GM23338 (cell line): ENCODE measurements at regions not wholly inside any gene's neighbourhood (a gene's known extent, or its start where the extent isn't known, plus 50 kb on each side); places are given as distances from the start of the nearest gene placed in this dataset.
A peak's percentile ranks its signal among the peaks of the same experiment; 100 is the strongest.

Experiments used
- ATAC-seq: fragments of 200-7000 bp; cut with Tn5 transposase; 3 replicates; pipeline ENCODE4 v1.9.1; 2020
- DNase-seq: peaks from one replicate; pipeline ENCODE4 v3.0.0-alpha.2; 2015; ENCODE audit warnings: low spot score
- H2AFZ ChIP-seq: fragments of 200-600 bp; sonication (generic); 2 replicates; pipeline ENCODE4 v1.8.0; 2016; ENCODE audit warnings: antibody characterized with exemption, mild to moderate bottlenecking, moderate library complexity
- H3F3A ChIP-seq: fragments of 200-600 bp; sonication (generic); replicated peaks from 2 replicates; pipeline ENCODE4 v1.8.0; 2017; ENCODE audit warnings: antibody characterized with exemption, mixed run types, low read depth
- H3K27ac ChIP-seq: fragments of 200-600 bp; sonication (generic); 2 replicates; pipeline ENCODE4 v1.6.1; 2016; ENCODE audit warnings: low read depth
- H3K27me3 ChIP-seq: fragments of 200-600 bp; sonication (generic); 2 replicates; pipeline ENCODE4 v1.8.0; 2016; ENCODE audit warnings: mild to moderate bottlenecking, mixed run types, moderate library complexity; ENCODE audit not compliant: insufficient read depth
- H3K36me3 ChIP-seq: fragments of 200-600 bp; sonication (generic); 2 replicates; pipeline ENCODE4 v1.8.0; 2016; ENCODE audit warnings: mild to moderate bottlenecking; ENCODE audit not compliant: insufficient read depth
- H3K4me1 ChIP-seq: fragments of 200-600 bp; sonication (generic); 2 replicates; pipeline ENCODE4 v1.8.0; 2016; ENCODE audit warnings: mild to moderate bottlenecking, moderate library complexity; ENCODE audit not compliant: insufficient read depth
- H3K4me2 ChIP-seq: fragments of 200-600 bp; sonication (generic); 2 replicates; pipeline ENCODE4 v1.7.1; 2017; ENCODE audit warnings: mixed run types
- H3K4me3 ChIP-seq: fragments of 200-600 bp; sonication (generic); 2 replicates; pipeline ENCODE4 v1.6.1; 2016; ENCODE audit warnings: mixed run types
- H3K79me2 ChIP-seq: fragments of 200-600 bp; sonication (generic); replicated peaks from 2 replicates; pipeline ENCODE4 v1.8.0; 2017; ENCODE audit warnings: mild to moderate bottlenecking; ENCODE audit not compliant: insufficient read depth
- H3K9me2 ChIP-seq: fragments of 200-600 bp; sonication (generic); 2 replicates; pipeline ENCODE4 v1.8.0; 2017; ENCODE audit not compliant: insufficient read depth
- H4K20me1 ChIP-seq: fragments of 200-600 bp; sonication (generic); replicated peaks from 2 replicates; pipeline ENCODE4 v1.8.0; 2017; ENCODE audit warnings: mild to moderate bottlenecking; ENCODE audit not compliant: insufficient read depth
- H3K27ac Mint-ChIP-seq: 2 replicates; pipeline ENCODE4 v1.8.0; 2020; ENCODE audit warnings: inconsistent platforms, mild to moderate bottlenecking, moderate library complexity, mixed read lengths
- H3K27me3 Mint-ChIP-seq: 3 replicates; pipeline ENCODE4 v1.8.0; 2022; ENCODE audit warnings: low read depth, mild to moderate bottlenecking, moderate library complexity, mixed read lengths, inconsistent platforms; ENCODE audit not compliant: insufficient read depth, poor library complexity
- H3K36me3 Mint-ChIP-seq: 3 replicates; pipeline ENCODE4 v1.8.0; 2021; ENCODE audit warnings: low read depth, mild to moderate bottlenecking, inconsistent platforms, moderate library complexity, mixed read lengths
- H3K4me1 Mint-ChIP-seq: 3 replicates; pipeline ENCODE4 v1.8.0; 2020; ENCODE audit warnings: mild to moderate bottlenecking, inconsistent platforms, mixed read lengths
- H3K4me3 Mint-ChIP-seq: 3 replicates; pipeline ENCODE4 v1.8.0; 2021; ENCODE audit warnings: moderate library complexity, mild to moderate bottlenecking, inconsistent platforms, mixed read lengths
- H3K9me3 Mint-ChIP-seq: 3 replicates; pipeline ENCODE4 v1.8.0; 2020; ENCODE audit warnings: moderate library complexity, mild to moderate bottlenecking, inconsistent platforms, mixed read lengths
- EZH2phosphoT487 ChIP-seq: fragments of 200-600 bp; sonication (generic); IDR thresholded peaks from one replicate; pipeline ENCODE4 v1.8.1; 2018; ENCODE audit warnings: antibody characterized with exemption; ENCODE audit not compliant: unreplicated experiment
- JUNB ChIP-seq: IDR thresholded peaks from one replicate; pipeline ENCODE4 v1.6.1; 2016; ENCODE audit warnings: antibody characterized with exemption; ENCODE audit not compliant: unreplicated experiment
- POLR2AphosphoS5 ChIP-seq: IDR thresholded peaks from 2 replicates; pipeline ENCODE4 v1.6.1; 2016; ENCODE audit warnings: antibody characterized with exemption, low read depth
- STAT1 ChIP-seq: IDR thresholded peaks from one replicate; pipeline ENCODE4 v1.6.1; 2016; ENCODE audit warnings: antibody characterized with exemption; ENCODE audit not compliant: unreplicated experiment
- ZNF114 ChIP-seq: fragments of 250-450 bp; sonication (Bioruptor Pico); IDR thresholded peaks from 2 replicates; pipeline ENCODE4 v1.5.0; 2020; ENCODE audit warnings: mild to moderate bottlenecking, moderate library complexity
- ZNF331 ChIP-seq: fragments of 250-450 bp; sonication (Bioruptor Pico); IDR thresholded peaks from 2 replicates; pipeline ENCODE4 v1.5.0; 2020; ENCODE audit warnings: low read depth, mild to moderate bottlenecking, moderate library complexity
- TF ChIP-seq, protein P1 (sequence below): IDR thresholded peaks from one replicate; pipeline ENCODE4 v1.6.1; 2018; ENCODE audit warnings: antibody characterized with exemption; ENCODE audit not compliant: unreplicated experiment
- TF ChIP-seq, protein P2 (sequence below), 2 experiments: fragments of 200-600 bp in 1 of 2; sonication (generic) in 1 of 2; conservative IDR thresholded peaks; 2 replicates each; pipeline versions ENCODE4 v1.5.1 to v1.6.1; 2016 to 2017; ENCODE audit warnings: antibody characterized with exemption in 2 of 2, low read depth in 2 of 2, mild to moderate bottlenecking in 2 of 2, moderate library complexity in 1 of 2
- TF ChIP-seq, protein P3 (sequence below): IDR thresholded peaks from 2 replicates; pipeline ENCODE4 v1.6.1; 2016; ENCODE audit warnings: antibody characterized with exemption
- TF ChIP-seq, protein P4 (sequence below): fragments of 250-450 bp; sonication (Bioruptor Pico); IDR thresholded peaks from 2 replicates; pipeline ENCODE4 v1.5.0; 2020; ENCODE audit warnings: mild to moderate bottlenecking, moderate library complexity

DNA sequence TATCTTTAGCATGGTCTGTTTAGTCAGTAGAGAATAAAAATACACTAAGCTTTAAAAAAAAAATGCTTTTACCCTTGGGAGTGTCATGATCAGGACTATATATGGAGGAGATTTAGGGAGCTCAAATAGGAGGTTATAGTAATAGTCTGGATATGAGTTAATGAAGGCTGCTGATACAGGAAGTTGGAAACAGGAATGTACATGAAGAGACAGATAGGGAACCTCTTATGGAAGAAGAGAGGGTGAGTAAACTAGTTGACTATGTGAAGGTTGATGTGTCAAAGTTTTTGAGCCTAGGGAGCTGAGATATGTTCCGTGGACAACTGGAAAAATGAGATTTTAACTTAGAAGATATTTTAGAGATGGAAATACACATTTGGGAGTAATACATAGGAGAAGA is 472.0 kb upstream of the FZD8 start:
- H3K9me3 Mint-ChIP-seq: no peaks in the 10 kb centered on the region
- Histone ChIP-seq H3K27me3 (no peaks in the 10 kb centered on the region), H3K4me3 (no peak overlapping the region), H3K27ac (no peak overlapping the region), H3K4me2 (no peak overlapping the region), H3K9me2 (no peaks in the 10 kb centered on the region), H3K36me3 (no peaks in the 10 kb centered on the region), H3K4me1 (0 out of 2 replicates have a peak, but pooled peaks cover 6% of the 10 kb centered on the region), H3K79me2 (no peaks in the 10 kb centered on the region), H3F3A (no peaks in the 10 kb centered on the region), H4K20me1 (no peaks in the 10 kb centered on the region), H2AFZ (no peak overlapping the region)
- H3K4me3 Mint-ChIP-seq: no peak overlapping the region
- H3K4me1 Mint-ChIP-seq: peaks cover 7% of the 10 kb centered on the region
- no peak overlapping the region for H3K27ac Mint-ChIP-seq
- no peak for DNase-seq
- TF ChIP-seq, protein P1, sequence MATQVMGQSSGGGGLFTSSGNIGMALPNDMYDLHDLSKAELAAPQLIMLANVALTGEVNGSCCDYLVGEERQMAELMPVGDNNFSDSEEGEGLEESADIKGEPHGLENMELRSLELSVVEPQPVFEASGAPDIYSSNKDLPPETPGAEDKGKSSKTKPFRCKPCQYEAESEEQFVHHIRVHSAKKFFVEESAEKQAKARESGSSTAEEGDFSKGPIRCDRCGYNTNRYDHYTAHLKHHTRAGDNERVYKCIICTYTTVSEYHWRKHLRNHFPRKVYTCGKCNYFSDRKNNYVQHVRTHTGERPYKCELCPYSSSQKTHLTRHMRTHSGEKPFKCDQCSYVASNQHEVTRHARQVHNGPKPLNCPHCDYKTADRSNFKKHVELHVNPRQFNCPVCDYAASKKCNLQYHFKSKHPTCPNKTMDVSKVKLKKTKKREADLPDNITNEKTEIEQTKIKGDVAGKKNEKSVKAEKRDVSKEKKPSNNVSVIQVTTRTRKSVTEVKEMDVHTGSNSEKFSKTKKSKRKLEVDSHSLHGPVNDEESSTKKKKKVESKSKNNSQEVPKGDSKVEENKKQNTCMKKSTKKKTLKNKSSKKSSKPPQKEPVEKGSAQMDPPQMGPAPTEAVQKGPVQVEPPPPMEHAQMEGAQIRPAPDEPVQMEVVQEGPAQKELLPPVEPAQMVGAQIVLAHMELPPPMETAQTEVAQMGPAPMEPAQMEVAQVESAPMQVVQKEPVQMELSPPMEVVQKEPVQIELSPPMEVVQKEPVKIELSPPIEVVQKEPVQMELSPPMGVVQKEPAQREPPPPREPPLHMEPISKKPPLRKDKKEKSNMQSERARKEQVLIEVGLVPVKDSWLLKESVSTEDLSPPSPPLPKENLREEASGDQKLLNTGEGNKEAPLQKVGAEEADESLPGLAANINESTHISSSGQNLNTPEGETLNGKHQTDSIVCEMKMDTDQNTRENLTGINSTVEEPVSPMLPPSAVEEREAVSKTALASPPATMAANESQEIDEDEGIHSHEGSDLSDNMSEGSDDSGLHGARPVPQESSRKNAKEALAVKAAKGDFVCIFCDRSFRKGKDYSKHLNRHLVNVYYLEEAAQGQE: no peak
- TF ChIP-seq, protein P2, sequence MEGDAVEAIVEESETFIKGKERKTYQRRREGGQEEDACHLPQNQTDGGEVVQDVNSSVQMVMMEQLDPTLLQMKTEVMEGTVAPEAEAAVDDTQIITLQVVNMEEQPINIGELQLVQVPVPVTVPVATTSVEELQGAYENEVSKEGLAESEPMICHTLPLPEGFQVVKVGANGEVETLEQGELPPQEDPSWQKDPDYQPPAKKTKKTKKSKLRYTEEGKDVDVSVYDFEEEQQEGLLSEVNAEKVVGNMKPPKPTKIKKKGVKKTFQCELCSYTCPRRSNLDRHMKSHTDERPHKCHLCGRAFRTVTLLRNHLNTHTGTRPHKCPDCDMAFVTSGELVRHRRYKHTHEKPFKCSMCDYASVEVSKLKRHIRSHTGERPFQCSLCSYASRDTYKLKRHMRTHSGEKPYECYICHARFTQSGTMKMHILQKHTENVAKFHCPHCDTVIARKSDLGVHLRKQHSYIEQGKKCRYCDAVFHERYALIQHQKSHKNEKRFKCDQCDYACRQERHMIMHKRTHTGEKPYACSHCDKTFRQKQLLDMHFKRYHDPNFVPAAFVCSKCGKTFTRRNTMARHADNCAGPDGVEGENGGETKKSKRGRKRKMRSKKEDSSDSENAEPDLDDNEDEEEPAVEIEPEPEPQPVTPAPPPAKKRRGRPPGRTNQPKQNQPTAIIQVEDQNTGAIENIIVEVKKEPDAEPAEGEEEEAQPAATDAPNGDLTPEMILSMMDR (conservative IDR thresholded peaks at IDR 0.05; ENCODE audit: low read depth in 2 of 2): no peak
- TF ChIP-seq ZNF114 (CRISPR knock-in tag) (no peak), POLR2AphosphoS5 (no peak)
- ATAC-seq: no peak
- H3K27me3 Mint-ChIP-seq: no peaks in the 10 kb centered on the region
- no peaks in the 10 kb centered on the region for H3K36me3 Mint-ChIP-seq

DNA sequence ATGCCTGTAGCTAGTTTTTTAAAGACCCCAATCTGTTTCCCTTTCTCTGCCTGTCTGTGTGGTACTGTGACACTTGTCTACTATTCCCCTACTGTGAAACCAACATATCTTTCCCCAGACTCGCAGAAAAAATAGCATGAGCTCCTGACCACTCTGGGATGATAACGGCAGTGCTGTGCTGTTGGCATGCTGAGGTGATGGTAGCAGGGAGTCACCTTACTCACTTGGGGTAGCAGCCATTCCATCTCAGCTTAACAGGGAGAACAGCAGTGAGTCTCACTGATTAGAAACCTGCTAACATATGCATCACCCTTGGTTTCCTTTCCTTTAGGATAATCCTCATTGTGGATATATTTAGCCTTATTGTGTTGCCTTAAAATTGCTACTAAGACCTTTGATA is 469.6 kb upstream of the FZD8 start:
- no peaks in the 10 kb centered on the region for H3K36me3 ChIP-seq
- H3F3A ChIP-seq: no peaks in the 10 kb centered on the region
- ATAC-seq (peak; percentile 46; the same call in 2 of the 3 replicates), DNase-seq (no peak)
- no peaks in the 10 kb centered on the region for H3K9me2 ChIP-seq
- H3K27ac Mint-ChIP-seq: no peak overlapping the region
- no peaks in the 10 kb centered on the region; the same call in 2 of the 3 replicates for H3K4me1 Mint-ChIP-seq
- no peak overlapping the region for H3K27ac ChIP-seq
- H3K9me3 Mint-ChIP-seq: no peaks in the 10 kb centered on the region
- H3K4me3 ChIP-seq: no peak overlapping the region
- H3K27me3 ChIP-seq: no peaks in the 10 kb centered on the region
- no peaks in the 10 kb centered on the region for H4K20me1 ChIP-seq
- H3K4me2 ChIP-seq: no peak overlapping the region
- no peaks in the 10 kb centered on the region for H3K79me2 ChIP-seq
- no peaks in the 10 kb centered on the region for H3K36me3 Mint-ChIP-seq
- H3K4me3 Mint-ChIP-seq: no peak overlapping the region
- no peaks in the 10 kb centered on the region for H3K27me3 Mint-ChIP-seq
- 0 out of 2 replicates have a peak, but pooled peaks cover 2% of the 10 kb centered on the region for H3K4me1 ChIP-seq
- H2AFZ ChIP-seq: no peak overlapping the region
- TF ChIP-seq STAT1 (no peak), ZNF114 (CRISPR knock-in tag) (no peak), EZH2phosphoT487 (no peak), JUNB (no peak), ZNF331 (CRISPR knock-in tag) (no peak)
- TF ChIP-seq, protein P3, sequence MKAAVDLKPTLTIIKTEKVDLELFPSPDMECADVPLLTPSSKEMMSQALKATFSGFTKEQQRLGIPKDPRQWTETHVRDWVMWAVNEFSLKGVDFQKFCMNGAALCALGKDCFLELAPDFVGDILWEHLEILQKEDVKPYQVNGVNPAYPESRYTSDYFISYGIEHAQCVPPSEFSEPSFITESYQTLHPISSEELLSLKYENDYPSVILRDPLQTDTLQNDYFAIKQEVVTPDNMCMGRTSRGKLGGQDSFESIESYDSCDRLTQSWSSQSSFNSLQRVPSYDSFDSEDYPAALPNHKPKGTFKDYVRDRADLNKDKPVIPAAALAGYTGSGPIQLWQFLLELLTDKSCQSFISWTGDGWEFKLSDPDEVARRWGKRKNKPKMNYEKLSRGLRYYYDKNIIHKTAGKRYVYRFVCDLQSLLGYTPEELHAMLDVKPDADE: no peak
- TF ChIP-seq, protein P4, sequence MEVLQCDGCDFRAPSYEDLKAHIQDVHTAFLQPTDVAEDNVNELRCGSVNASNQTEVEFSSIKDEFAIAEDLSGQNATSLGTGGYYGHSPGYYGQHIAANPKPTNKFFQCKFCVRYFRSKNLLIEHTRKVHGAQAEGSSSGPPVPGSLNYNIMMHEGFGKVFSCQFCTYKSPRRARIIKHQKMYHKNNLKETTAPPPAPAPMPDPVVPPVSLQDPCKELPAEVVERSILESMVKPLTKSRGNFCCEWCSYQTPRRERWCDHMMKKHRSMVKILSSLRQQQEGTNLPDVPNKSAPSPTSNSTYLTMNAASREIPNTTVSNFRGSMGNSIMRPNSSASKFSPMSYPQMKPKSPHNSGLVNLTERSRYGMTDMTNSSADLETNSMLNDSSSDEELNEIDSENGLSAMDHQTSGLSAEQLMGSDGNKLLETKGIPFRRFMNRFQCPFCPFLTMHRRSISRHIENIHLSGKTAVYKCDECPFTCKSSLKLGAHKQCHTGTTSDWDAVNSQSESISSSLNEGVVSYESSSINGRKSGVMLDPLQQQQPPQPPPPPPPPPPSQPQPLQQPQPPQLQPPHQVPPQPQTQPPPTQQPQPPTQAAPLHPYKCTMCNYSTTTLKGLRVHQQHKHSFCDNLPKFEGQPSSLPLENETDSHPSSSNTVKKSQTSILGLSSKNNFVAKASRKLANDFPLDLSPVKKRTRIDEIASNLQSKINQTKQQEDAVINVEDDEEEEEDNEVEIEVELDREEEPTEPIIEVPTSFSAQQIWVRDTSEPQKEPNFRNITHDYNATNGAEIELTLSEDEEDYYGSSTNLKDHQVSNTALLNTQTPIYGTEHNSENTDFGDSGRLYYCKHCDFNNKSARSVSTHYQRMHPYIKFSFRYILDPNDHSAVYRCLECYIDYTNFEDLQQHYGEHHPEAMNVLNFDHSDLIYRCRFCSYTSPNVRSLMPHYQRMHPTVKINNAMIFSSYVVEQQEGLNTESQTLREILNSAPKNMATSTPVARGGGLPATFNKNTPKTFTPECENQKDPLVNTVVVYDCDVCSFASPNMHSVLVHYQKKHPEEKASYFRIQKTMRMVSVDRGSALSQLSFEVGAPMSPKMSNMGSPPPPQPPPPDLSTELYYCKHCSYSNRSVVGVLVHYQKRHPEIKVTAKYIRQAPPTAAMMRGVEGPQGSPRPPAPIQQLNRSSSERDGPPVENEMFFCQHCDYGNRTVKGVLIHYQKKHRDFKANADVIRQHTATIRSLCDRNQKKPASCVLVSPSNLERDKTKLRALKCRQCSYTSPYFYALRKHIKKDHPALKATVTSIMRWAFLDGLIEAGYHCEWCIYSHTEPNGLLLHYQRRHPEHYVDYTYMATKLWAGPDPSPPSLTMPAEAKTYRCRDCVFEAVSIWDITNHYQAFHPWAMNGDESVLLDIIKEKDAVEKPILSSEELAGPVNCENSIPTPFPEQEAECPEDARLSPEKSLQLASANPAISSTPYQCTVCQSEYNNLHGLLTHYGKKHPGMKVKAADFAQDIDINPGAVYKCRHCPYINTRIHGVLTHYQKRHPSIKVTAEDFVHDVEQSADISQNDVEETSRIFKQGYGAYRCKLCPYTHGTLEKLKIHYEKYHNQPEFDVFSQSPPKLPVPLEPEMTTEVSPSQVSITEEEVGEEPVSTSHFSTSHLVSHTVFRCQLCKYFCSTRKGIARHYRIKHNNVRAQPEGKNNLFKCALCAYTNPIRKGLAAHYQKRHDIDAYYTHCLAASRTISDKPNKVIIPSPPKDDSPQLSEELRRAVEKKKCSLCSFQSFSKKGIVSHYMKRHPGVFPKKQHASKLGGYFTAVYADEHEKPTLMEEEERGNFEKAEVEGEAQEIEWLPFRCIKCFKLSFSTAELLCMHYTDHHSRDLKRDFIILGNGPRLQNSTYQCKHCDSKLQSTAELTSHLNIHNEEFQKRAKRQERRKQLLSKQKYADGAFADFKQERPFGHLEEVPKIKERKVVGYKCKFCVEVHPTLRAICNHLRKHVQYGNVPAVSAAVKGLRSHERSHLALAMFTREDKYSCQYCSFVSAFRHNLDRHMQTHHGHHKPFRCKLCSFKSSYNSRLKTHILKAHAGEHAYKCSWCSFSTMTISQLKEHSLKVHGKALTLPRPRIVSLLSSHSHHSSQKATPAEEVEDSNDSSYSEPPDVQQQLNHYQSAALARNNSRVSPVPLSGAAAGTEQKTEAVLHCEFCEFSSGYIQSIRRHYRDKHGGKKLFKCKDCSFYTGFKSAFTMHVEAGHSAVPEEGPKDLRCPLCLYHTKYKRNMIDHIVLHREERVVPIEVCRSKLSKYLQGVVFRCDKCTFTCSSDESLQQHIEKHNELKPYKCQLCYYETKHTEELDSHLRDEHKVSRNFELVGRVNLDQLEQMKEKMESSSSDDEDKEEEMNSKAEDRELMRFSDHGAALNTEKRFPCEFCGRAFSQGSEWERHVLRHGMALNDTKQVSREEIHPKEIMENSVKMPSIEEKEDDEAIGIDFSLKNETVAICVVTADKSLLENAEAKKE (CRISPR knock-in tag): no peak
